HG03354 (cell line): ENCODE measurements at regions not wholly inside any gene's neighbourhood (a gene's known extent, or its start where the extent isn't known, plus 50 kb on each side); places are given as distances from the start of the nearest gene placed in this dataset.
"Not testable (repeated sequence)": the region's sequence is repeated elsewhere in the genome, so short reads cannot be mapped to it uniquely, and the experiment has no call there.

Experiments
- ATAC-seq: cut with Tn5 transposase; IDR thresholded peaks from one replicate; pipeline ENCODE4 v1.9.1; 2021; ENCODE audit warnings: mild to moderate bottlenecking; ENCODE audit not compliant: unreplicated experiment, poor library complexity, severe bottlenecking

GRCh38 chr15:53225781-53226180 is 435.6 kb upstream of the ONECUT1 start:
- ATAC-seq = no peak

GRCh38 chr15:53224371-53224770 is 434.2 kb upstream of the ONECUT1 start:
- no peak for ATAC-seq

- ATAC-seq = no peak
Observed at GRCh38 chr15:53223815-53224214, 433.7 kb upstream of the ONECUT1 start.

DNA sequence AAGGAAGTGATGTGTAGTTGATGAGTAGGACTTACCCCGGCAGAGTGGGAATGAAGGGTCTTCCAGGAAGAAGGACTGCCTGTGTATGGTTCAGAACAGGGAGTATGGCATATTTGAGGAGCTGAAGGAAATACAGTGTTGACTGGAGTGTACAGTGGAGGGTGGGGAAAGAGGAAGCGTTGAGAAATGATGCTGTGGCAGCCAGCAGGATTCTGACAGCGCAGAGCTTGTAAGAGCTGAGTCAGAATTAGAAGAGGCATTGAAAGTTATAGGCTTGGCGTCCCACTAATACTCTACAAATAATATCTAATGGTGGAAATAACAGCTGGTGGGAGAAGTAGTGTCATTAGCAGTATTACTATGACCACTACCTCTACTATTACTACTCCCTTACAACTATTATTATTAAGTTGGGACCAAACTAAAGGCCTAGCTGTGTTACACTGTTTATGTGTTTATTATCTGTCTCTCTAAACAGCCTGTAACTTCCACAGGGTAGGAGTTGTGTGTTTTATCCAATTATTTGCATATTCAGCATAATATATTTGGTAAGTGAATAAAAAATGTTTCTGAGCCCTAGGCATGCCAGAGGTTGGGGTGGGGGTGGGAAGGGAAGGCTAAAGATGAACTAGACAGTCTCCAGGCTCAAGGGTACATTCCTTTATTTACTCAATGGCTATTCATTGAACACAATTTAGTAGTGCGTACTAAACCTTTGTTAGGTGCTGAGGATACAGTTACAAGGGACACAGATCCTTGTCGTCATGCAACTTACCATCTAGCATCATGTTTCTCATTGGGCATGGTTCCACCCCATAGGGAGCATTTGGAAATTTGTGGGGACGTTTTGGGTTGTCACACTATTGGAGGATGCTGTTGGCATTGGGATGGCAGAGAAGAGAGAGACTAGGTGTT is 428.8 kb upstream of the ONECUT1 start:
- ATAC-seq = no peak

DNA sequence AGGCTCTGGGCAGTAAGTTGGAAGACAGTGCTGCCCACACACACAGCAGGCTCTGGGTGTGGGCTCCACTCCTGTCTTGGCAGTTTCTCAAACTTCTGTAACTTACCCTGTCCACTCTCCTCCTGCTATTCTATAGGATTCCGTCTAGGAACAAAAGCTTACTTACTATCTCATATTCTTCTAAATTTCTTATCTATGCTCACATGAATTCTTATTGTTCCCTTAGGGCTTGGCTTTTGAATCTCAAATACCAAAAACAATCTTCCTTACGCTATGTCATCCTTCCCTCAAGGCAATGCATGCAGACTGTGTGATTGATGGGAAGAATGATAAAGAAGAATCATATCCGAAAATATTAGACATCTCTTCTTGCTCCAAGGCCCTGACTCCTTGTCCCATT is 425.9 kb upstream of the ONECUT1 start:
- ATAC-seq = no peak

DNA sequence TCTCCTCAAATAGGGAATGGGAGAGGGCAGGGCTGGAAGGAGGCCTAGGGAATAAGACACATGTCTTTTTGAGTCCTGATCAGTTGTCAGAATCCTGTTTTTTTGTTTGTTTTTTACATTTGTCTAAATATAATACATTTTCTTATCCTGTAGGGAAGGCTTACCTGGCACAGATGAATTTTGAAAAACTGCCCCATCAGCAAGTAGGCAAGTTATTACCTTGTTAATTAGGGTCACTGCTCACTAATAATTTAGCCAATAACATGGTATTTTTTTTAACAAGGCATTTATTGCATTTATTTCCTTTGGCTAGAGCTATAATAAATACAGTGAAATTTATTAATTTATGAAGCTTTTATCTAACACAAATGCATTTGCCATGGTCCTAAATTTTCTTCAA is 423.2 kb upstream of the ONECUT1 start:
- ATAC-seq = no peak

DNA sequence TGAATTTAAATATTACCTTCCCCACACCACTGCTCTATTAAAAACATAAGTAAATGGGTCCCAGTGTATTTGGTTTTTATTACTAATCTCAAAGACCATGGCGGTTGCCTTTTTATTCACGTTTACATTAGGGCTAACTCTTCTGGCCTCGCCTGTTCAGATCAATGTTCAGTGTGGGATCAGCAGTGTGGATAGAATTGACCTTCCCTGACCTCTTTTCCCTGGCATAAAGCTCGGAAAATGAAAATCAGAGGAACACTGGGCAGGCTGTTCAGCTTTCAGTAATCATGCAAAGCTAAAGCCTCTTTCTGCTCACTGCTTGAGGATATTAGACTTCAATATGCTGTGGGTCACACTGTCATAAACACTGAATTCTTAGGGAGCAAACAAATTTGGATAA is 422.6 kb upstream of the ONECUT1 start:
- no peak for ATAC-seq

GRCh38 chr15:53210653-53211052 is 420.5 kb upstream of the ONECUT1 start:
- ATAC-seq = no peak

GRCh38 chr15:53209396-53210042 is 419.4 kb upstream of the ONECUT1 start:
- ATAC-seq = no peak

DNA sequence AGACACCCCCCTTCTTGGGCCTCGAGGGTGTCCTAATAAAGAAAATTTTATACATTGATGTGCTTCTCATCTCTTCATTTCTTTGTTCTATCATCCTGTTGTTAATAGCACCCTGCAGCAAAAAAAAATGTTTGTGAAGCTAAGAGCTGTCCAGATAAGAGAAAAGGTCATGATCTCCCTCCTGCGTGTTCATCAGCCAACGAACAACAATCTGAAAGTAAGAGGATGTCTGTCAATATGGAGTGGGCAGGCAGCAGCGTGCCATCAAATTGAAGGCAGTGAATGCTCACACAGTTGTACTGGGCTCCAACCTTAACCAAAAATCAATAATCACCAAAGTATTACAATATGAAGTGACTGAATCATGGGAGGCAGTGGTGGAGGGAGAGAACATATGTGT is 418.6 kb upstream of the ONECUT1 start:
- ATAC-seq = no peak

- no peak for ATAC-seq
Observed at GRCh38 chr15:53203454-53203853, 413.3 kb upstream of the ONECUT1 start.

DNA sequence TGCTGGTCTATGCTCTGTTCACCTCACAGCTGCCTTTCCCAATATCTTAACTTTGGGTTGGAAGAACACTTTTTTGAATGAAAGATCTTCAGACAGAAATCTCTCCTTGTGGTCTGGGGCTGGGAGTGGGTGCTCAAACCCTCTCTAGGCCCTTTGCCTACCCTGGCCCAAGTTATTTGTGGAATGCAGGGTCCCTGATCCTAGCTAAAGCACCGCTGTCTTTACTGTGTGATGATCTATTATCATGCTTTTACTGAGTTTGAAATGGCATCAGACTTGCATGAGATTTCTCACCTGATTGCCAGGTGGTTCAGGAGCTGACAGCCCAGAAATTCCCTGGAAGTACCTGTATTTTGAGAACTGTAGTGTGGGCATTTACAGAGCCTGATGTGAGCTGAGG is 412.7 kb upstream of the ONECUT1 start:
- ATAC-seq = no peak

DNA sequence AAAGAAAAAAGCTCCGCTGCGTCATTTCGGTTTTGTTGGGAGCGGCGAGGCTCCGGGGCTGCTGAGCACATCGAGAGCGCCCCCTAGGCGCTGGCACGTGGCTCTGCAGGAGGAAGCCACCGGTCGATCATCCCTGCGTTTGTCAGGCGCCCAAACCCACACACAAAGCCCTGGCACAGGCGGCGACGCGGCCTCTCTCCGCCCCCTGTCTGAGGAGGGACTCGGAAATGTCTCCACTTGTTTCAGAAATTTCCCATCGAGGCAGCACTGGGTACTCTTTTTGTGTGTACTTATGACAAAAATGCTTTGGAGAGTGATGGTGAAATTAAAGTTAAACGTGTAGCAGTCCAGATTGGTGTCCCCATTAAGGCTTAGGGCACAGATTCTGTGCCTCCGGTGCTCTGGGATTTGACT is 407.3 kb upstream of the ONECUT1 start:
- peak; percentile 92 for ATAC-seq

GRCh38 chr15:53196788-53197187 is 406.7 kb upstream of the ONECUT1 start:
- no peak for ATAC-seq

- no peak for ATAC-seq
Observed at GRCh38 chr15:53196242-53196641, 406.1 kb upstream of the ONECUT1 start.

DNA sequence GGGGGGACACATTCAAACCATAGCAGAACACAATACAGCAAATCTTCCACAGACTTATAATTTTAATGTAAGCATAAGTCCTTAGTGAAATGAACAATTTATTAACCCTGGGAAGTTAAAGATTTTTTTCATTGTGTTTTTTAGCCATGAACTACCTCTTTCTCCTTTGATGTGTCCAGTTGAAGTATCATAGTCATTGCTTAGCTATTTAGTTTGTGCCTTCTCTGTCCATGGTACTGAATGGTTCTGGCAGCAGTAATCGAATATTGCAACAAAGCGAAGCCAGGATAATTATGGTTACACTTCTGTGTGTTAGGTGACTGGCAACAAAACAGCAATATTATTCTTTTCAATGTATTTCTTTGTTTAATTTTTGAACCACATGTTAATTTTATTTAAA is 403.0 kb upstream of the ONECUT1 start:
- ATAC-seq = no peak

DNA sequence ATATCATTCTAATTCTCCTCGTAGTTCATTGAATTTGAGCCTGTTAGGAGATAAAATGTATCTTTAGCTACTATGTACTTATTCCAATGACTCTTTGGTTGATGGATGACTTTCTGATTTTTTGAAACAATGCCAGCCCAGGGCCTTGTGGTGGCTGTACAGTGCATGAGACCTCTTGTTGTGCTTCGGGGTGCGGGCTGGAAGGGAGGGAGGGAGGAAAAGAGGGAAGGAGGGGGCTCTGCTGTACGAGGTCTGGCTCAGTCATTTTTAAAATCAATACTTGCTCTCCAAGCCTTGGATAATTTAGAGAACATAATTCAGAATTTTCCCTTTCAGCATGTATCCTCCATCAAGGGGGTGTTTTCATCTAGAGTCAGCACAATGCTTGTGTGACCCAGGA is 399.7 kb upstream of the ONECUT1 start:
- no peak for ATAC-seq

- ATAC-seq = not testable (repeated sequence)
Observed at GRCh38 chr15:53183449-53183848, 393.3 kb upstream of the ONECUT1 start.

DNA sequence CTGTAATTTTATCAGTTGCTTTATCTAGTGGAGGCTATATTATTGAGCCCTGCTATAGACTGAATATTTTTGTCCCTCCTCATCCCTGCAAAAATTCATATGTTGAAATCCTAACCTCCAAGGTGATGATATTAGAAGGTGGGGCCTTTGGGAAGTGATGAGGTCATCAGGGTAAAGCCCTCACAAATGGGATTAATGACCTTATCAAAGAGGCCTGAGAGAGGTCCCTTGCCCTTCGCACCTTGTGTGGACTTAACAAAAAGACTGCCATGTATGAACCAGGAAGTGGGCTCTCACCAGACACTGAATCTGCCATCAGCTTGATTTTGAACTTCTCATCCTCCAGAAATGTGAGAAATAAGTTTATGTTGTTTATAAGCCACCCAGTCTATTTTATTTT is 381.4 kb upstream of the ONECUT1 start:
- ATAC-seq = no peak

- ATAC-seq = no peak
Observed at GRCh38 chr15:53166684-53167201, 376.6 kb upstream of the ONECUT1 start.
